BLaER1 treated with 17β-estradiol and CSF1 and Interleukin-3, amounts not matched to agents 10 nM and 100 nM (cell line): ENCODE measurements at regions not wholly inside any gene's neighbourhood (a gene's known extent, or its start where the extent isn't known, plus 50 kb on each side); places are given as distances from the start of the nearest gene placed in this dataset.

Experiments
- H3K27ac ChIP-seq, 11 experiments: shearing (Covaris generic); formaldehyde crosslinking; 2 replicates each; pipeline ENCODE4 v1.8.1; 2022
- H3K27me3 ChIP-seq, 11 experiments: shearing (Covaris generic); formaldehyde crosslinking; 2 replicates each; pipeline ENCODE4 v1.8.1; 2022
- H3K36me3 ChIP-seq, 11 experiments: shearing (Covaris generic); formaldehyde crosslinking; 2 replicates each; pipeline ENCODE4 v1.8.1; 2022
- H3K4me1 ChIP-seq, 10 experiments: shearing (Covaris generic); formaldehyde crosslinking; 2 replicates each; pipeline ENCODE4 v1.8.1; 2022
- H3K4me2 ChIP-seq, 11 experiments: shearing (Covaris generic); formaldehyde crosslinking; 2 replicates each; pipeline ENCODE4 v1.8.1; 2022
- H3K4me3 ChIP-seq, 10 experiments: shearing (Covaris generic); formaldehyde crosslinking; 2 replicates each; pipeline ENCODE4 v1.8.1; 2022
- H3K9ac ChIP-seq, 11 experiments: shearing (Covaris generic); formaldehyde crosslinking; 2 replicates each; pipeline ENCODE4 v1.8.1; 2022
- H3K9me3 ChIP-seq, 11 experiments: shearing (Covaris generic); formaldehyde crosslinking; replicated peaks in 1 of 11; 2 replicates each; pipeline ENCODE4 v1.8.1; 2022
- H4K20me1 ChIP-seq, 11 experiments: shearing (Covaris generic); formaldehyde crosslinking; 2 replicates each; pipeline ENCODE4 v1.8.1; 2022
- Cebpa-rat ChIP-seq, 11 experiments: shearing (Covaris generic); IDR thresholded peaks; 2 replicates each; pipeline ENCODE4 v1.8.1; 2022

DNA sequence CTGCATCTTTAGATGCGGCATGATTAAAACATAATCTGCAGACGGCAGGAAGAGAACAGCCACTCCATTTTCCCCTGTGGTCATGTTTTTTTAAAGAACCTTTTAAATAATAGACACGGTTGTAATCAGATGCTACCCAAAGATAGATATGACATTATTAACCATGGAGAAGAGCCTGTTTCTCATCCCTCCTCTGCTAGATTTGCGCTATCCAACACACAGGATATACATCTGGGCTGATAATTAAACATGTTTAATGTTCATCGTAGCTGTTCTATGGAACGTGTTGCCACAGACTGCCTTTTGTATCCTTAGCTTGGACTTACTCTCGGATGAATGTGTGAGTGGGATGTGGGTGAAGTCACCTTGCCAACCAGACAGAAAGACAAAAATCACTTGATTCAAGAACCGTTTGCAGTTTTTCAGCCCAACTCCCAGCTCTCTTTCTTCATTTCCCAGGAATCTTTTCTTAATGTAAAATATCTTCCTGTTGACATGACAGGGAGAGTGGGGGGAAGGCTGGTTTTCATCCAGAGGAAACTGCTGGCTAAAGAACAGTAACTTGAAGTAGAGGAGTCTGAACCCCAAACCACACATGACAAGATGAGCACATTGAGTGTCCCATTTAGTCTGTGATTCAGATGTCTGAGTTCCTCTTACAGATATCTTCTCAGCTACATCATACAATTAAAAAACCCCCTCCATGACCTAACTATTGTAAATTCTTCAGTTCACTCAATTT is 118.6 kb upstream of the PRICKLE2 start:
- peak overlapping the region in 3 of 11 experiments; percentile 17 to 66 (median 63); a peak in 4 of 22 replicates for H3K4me2 ChIP-seq
- no peaks in the 10 kb centered on the region; a peak in 2 of 22 replicates for H3K9me3 ChIP-seq
- H3K36me3 ChIP-seq: no peaks in the 10 kb centered on the region
- H3K4me1 ChIP-seq: peaks cover 0 to 46% (median 3%) of the 10 kb centered on the region in 10 experiments; a peak in 15 of 20 replicates
- no peak overlapping the region for H3K27ac ChIP-seq
- TF ChIP-seq Cebpa-rat (IDR thresholded peaks at IDR 0.05): no peak
- no peaks in the 10 kb centered on the region for H3K27me3 ChIP-seq
- H3K9ac ChIP-seq: no peak overlapping the region
- no peak overlapping the region for H3K4me3 ChIP-seq
- H4K20me1 ChIP-seq: no peaks in the 10 kb centered on the region

DNA sequence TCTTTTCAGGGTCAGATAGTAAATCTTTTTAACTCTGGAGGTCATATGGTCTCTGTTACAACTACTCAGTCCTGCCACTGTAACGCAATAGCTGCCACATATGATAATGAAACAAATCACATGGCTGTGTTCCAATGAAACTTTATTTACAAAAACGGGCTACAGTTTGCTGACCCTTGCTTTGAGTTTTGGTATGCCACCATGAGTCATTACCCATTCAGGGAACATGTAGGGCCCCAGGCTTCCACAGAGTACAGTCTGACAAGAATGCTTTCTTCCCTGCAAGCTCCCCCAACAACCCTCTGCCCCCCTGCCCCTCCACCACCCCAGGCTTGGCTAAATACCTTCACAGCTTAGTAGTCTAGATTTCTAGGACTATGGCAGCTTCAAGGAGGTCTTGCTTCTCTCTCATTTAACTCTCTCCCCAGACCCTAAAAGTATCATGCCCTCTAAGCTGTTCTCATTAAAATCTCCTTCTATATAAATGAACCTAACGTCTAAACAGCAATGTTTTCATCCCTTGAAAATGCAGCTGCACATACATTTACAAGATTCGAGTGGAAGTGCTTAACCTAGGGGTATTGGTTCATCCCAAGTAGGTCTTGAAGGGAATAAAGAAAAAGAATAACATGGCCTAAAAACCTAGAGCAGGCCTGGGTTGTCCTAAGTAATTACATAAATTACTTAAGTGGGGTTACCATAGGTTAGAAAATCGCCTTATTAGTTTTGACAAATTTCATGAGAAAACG is 117.8 kb upstream of the PRICKLE2 start:
- H3K27me3 ChIP-seq: no peaks in the 10 kb centered on the region
- H3K4me3 ChIP-seq: no peak overlapping the region
- no peak for TF ChIP-seq Cebpa-rat (IDR thresholded peaks at IDR 0.05)
- peak overlapping the region in 4 of 11 experiments; percentile 2 to 66 (median 44); a peak in 5 of 22 replicates for H3K4me2 ChIP-seq
- H3K27ac ChIP-seq: no peak overlapping the region
- no peaks in the 10 kb centered on the region; a peak in 2 of 22 replicates for H3K9me3 ChIP-seq
- H3K4me1 ChIP-seq: peaks cover 0 to 44% (median 0%) of the 10 kb centered on the region in 10 experiments; a peak in 7 of 20 replicates
- H4K20me1 ChIP-seq: no peaks in the 10 kb centered on the region
- no peaks in the 10 kb centered on the region for H3K36me3 ChIP-seq
- H3K9ac ChIP-seq: no peak overlapping the region

DNA sequence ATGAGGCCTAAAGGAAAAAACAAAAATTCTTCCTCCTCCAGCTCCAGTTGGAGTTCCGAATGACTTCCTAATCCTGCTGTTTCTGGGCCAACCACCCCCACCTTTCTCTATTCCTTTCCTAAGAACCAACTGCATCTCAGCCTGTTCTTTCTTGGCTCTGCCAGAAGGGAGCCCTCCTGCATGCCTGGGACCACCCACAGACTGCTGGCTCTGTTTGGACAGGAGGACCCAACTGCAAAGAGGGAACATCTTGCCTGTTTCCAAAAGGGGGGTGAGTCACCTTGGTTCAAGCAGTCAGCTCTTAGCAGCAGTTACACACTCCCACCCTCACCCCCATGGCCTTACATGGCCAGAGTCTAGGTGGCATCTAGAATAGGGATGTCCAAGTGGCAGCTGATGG is 116.0 kb upstream of the PRICKLE2 start:
- Histone ChIP-seq H3K36me3 (no peaks in the 10 kb centered on the region), H3K4me3 (no peak overlapping the region), H3K9ac (no peak overlapping the region), H3K4me2 (peak overlapping the region in 3 of 11 experiments; percentile 7 to 66 (median 63); a peak in 5 of 22 replicates), H3K27ac (no peak overlapping the region), H3K4me1 (peaks cover 0 to 44% (median 0%) of the 10 kb centered on the region in 10 experiments; a peak in 7 of 20 replicates), H4K20me1 (no peaks in the 10 kb centered on the region), H3K9me3 (no peaks in the 10 kb centered on the region; a peak in 2 of 22 replicates), H3K27me3 (no peaks in the 10 kb centered on the region)
- TF ChIP-seq Cebpa-rat (IDR thresholded peaks at IDR 0.05): no peak

DNA sequence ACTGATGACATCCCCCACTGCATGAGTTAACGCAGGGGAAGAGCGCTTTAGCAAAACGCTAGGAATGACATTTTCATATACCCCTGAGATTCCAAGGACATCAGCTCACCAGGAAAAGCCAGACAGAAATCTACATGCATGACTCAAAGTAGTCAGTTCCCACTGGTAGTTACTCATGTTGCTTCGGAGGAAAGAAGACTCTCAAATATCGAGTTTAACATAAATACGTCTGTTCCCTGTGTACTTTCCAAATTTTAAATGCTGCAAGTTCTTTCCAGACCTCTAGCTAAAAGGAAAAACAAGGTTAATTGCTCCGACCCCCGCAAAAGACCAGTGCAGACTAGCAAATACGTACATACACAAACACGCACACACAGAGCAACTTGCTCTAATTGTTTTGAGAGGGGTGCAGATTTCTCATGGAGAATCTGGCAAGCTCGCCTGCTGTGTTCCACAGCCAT is 115.4 kb upstream of the PRICKLE2 start:
- Histone ChIP-seq H3K4me1 (peaks cover 0 to 44% (median 0%) of the 10 kb centered on the region in 10 experiments; a peak in 7 of 20 replicates), H3K27ac (no peak overlapping the region), H3K9me3 (no peaks in the 10 kb centered on the region; a peak in 2 of 22 replicates), H3K36me3 (no peaks in the 10 kb centered on the region), H3K9ac (no peak overlapping the region), H4K20me1 (no peaks in the 10 kb centered on the region), H3K27me3 (no peaks in the 10 kb centered on the region), H3K4me2 (no peak overlapping the region), H3K4me3 (no peak overlapping the region)
- no peak for TF ChIP-seq Cebpa-rat (IDR thresholded peaks at IDR 0.05)

DNA sequence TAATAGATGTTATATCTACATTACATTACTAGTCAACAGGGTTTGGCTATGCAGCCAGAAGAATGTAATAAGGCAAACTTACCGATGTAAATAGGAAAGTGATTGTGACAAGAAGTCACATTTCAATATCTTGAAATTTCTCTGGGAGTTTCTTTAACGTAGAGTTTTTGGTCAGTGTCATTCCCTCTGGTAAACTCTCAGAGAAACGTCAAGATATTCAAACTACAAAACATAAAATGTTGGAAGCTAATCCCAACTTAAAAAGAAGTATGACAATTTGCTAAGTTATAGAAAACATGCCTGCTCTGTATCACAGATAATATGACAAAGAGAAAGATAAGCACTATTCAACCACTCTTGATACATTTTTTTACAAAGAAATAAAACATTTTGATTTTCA is 111.2 kb upstream of the PRICKLE2 start:
- no peak overlapping the region for H3K9ac ChIP-seq
- no peak overlapping the region for H3K4me3 ChIP-seq
- no peak overlapping the region for H3K27ac ChIP-seq
- TF ChIP-seq Cebpa-rat (IDR thresholded peaks at IDR 0.05): no peak
- no peaks in the 10 kb centered on the region for H4K20me1 ChIP-seq
- peaks cover 0 to 6% (median 0%) of the 10 kb centered on the region in 10 experiments; a peak in 5 of 20 replicates for H3K4me1 ChIP-seq
- H3K9me3 ChIP-seq: no peaks in the 10 kb centered on the region; a peak in 2 of 22 replicates
- H3K4me2 ChIP-seq: no peak overlapping the region
- no peaks in the 10 kb centered on the region for H3K27me3 ChIP-seq
- H3K36me3 ChIP-seq: no peaks in the 10 kb centered on the region

DNA sequence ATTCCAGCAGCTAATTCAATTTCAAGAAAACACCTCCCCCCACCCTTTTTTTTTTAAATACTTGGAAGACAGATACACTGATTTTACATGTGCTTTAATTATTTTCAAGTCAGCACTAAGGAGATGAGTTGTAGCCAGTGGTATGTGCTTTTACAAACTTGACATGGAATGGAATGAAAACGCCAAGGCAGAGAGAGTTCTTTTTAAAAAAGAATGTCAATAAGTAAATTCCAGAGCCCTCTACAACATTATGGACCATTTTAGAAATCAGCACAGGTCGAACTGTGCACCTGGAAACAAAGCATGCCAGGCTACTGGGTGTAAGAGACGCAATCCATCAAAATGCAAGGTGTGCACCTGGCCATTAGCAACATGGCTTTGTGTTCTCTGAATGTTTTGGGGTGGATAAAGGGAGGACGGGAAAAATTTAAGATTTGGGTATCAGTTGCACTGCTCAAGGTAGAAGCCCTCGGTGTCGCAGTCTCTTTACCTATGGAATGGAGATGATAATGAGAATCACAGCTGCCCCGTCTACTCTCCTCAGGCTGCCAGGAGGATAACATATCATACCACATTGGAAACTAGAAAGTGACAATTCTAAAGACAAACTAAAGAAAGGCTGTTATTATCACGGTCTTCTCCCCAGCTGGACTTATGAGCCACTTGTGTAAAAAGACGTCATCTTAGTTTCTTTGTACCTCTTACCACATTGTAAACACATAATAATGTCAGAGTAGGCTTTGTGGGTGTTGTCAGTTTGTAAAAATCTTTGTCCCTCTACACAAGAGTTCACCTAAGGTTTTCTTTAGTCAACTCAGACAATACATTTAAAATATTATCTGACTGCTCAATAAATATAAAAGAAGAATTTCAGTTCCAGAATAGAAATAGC is 107.4 kb upstream of the PRICKLE2 start:
- no peak overlapping the region for H3K27ac ChIP-seq
- no peaks in the 10 kb centered on the region for H3K36me3 ChIP-seq
- H3K4me1 ChIP-seq: no peaks in the 10 kb centered on the region
- 0 out of 22 replicates have a peak, but pooled peaks cover 0 to under 1% (median 0%) of the 10 kb centered on the region in 11 experiments for H3K9me3 ChIP-seq
- H3K27me3 ChIP-seq: no peaks in the 10 kb centered on the region
- no peaks in the 10 kb centered on the region for H4K20me1 ChIP-seq
- no peak for TF ChIP-seq Cebpa-rat (IDR thresholded peaks at IDR 0.05)
- no peak overlapping the region for H3K4me2 ChIP-seq
- no peak overlapping the region for H3K9ac ChIP-seq
- no peak overlapping the region for H3K4me3 ChIP-seq

DNA sequence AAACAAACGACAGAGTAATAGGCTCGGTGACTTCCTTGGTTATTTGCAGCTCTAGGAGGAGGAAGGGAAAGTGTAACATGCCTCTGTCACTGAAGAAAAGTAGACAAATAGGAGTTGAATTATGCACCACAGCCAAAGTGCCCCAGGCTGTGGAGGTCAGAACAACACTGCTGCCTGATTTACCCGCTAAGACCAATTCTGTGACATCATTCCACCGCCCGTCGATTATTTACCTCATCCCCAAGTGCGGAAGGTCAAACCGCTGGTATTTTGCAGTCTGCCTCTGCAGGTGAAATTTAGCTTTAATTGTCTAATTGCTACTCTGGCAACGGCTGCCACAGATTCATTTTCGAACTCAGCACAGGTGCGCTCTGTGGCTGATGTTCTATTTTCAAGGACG is 106.3 kb upstream of the PRICKLE2 start:
- no peak for TF ChIP-seq Cebpa-rat (IDR thresholded peaks at IDR 0.05)
- Histone ChIP-seq H4K20me1 (no peaks in the 10 kb centered on the region), H3K36me3 (no peaks in the 10 kb centered on the region), H3K9me3 (peaks cover 0 to 7% (median 0%) of the 10 kb centered on the region in 11 experiments; a peak in 1 of 22 replicates), H3K9ac (no peak overlapping the region), H3K4me2 (no peak overlapping the region), H3K27ac (no peak overlapping the region), H3K27me3 (no peaks in the 10 kb centered on the region), H3K4me3 (no peak overlapping the region), H3K4me1 (no peaks in the 10 kb centered on the region)

DNA sequence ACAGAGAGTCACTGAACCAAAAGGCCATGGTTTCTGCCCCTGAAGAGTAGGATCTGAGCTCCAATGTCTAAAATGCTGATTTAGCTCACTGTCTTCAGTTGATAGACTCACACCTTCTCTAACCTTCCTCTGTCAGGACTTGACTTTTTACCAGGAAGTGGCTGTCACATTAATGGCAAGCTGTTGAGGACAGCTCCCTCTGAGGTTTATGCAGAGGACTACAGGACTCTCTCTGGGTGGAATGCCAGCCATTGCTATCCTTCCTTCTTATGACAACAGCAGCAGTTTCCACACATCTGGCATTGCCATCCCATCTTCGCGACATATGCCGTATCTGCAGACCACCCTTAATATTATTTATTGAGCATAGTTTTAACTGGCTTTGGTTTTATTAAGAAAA is 103.8 kb upstream of the PRICKLE2 start:
- Histone ChIP-seq H4K20me1 (no peaks in the 10 kb centered on the region), H3K4me3 (no peak overlapping the region), H3K27me3 (no peaks in the 10 kb centered on the region), H3K4me1 (no peaks in the 10 kb centered on the region), H3K36me3 (no peaks in the 10 kb centered on the region), H3K9ac (no peak overlapping the region), H3K27ac (no peak overlapping the region), H3K4me2 (no peak overlapping the region), H3K9me3 (peaks cover 0 to 7% (median 0%) of the 10 kb centered on the region in 11 experiments; a peak in 2 of 22 replicates)
- TF ChIP-seq Cebpa-rat (IDR thresholded peaks at IDR 0.05): no peak
